ENCODE measurements at regions not wholly inside any gene's neighbourhood (a gene's known extent, or its start where the extent isn't known, plus 50 kb on each side); places are given as distances from the start of the nearest gene placed in this dataset.
"Not testable (repeated sequence)": the region's sequence is repeated elsewhere in the genome, so short reads cannot be mapped to it uniquely, and the experiment has no call there.

GRCh38 chr1:98296681-98297080, 364.8 kb upstream of the SNX7 start:
- Histone ChIP-seq H3K4me1 (ENCODE audit: control insufficient read depth, insufficient read depth, low read length) (peaks cover 3% of the 10 kb centered on the region; the same call in 1 of the 2 replicates), H3K9me3 (ENCODE audit: control insufficient read depth, insufficient read depth, low read length) (no peaks in the 10 kb centered on the region), H3K27ac (ENCODE audit: low read depth, low read length) (no peak overlapping the region), H3K36me3 (ENCODE audit: control insufficient read depth, insufficient read depth, low read length) (no peaks in the 10 kb centered on the region), H3K9ac (ENCODE audit: low read depth, low read length) (no peak overlapping the region), H3K27me3 (ENCODE audit: control insufficient read depth, insufficient read depth, low read length) (no peaks in the 10 kb centered on the region), H3K4me3 (ENCODE audit: low read depth, low read length) (no peak overlapping the region)

- Histone ChIP-seq H3K9ac (ENCODE audit: low read depth, low read length) (no peak overlapping the region), H3K27me3 (ENCODE audit: control insufficient read depth, insufficient read depth, low read length) (no peaks in the 10 kb centered on the region)
Measured at GRCh38 chr1:98294127-98294526, 367.4 kb upstream of the SNX7 start.

GRCh38 chr1:98292994-98293393, 368.5 kb upstream of the SNX7 start:
- peaks cover 3% of the 10 kb centered on the region; the same call in 1 of the 2 replicates for H3K4me1 ChIP-seq (ENCODE audit: control insufficient read depth, insufficient read depth, low read length)
- H3K27me3 ChIP-seq (ENCODE audit: control insufficient read depth, insufficient read depth, low read length), result no peaks in the 10 kb centered on the region
- no peak overlapping the region for H3K27ac ChIP-seq (ENCODE audit: low read depth, low read length)
- no peak overlapping the region for H3K4me3 ChIP-seq (ENCODE audit: low read depth, low read length)
- no peak overlapping the region for H3K9ac ChIP-seq (ENCODE audit: low read depth, low read length)
- no peaks in the 10 kb centered on the region for H3K36me3 ChIP-seq (ENCODE audit: control insufficient read depth, insufficient read depth, low read length)
- no peaks in the 10 kb centered on the region for H3K9me3 ChIP-seq (ENCODE audit: control insufficient read depth, insufficient read depth, low read length)

More at GRCh38 chr1:98294127-98294526, 367.4 kb upstream of the SNX7 start:
- no peak overlapping the region for H3K27ac ChIP-seq (ENCODE audit: low read depth, low read length)
- peaks cover 3% of the 10 kb centered on the region; the same call in 1 of the 2 replicates for H3K4me1 ChIP-seq (ENCODE audit: control insufficient read depth, insufficient read depth, low read length)
- H3K36me3 ChIP-seq (ENCODE audit: control insufficient read depth, insufficient read depth, low read length), result no peaks in the 10 kb centered on the region
- H3K9me3 ChIP-seq (ENCODE audit: control insufficient read depth, insufficient read depth, low read length), result no peaks in the 10 kb centered on the region
- no peak overlapping the region for H3K4me3 ChIP-seq (ENCODE audit: low read depth, low read length)

- Histone ChIP-seq H3K4me3 (ENCODE audit: low read depth, low read length) (no peak overlapping the region), H3K27me3 (ENCODE audit: control insufficient read depth, insufficient read depth, low read length) (no peaks in the 10 kb centered on the region), H3K27ac (ENCODE audit: low read depth, low read length) (no peak overlapping the region), H3K9me3 (ENCODE audit: control insufficient read depth, insufficient read depth, low read length) (no peaks in the 10 kb centered on the region), H3K9ac (ENCODE audit: low read depth, low read length) (no peak overlapping the region), H3K4me1 (ENCODE audit: control insufficient read depth, insufficient read depth, low read length) (no peaks in the 10 kb centered on the region), H3K36me3 (ENCODE audit: control insufficient read depth, insufficient read depth, low read length) (no peaks in the 10 kb centered on the region)
Measured at GRCh38 chr1:98289311-98289710, 368.5 kb upstream of the DPYD start.

- no peaks in the 10 kb centered on the region for H3K27me3 ChIP-seq (ENCODE audit: control insufficient read depth, insufficient read depth, low read length)
- no peaks in the 10 kb centered on the region for H3K36me3 ChIP-seq (ENCODE audit: control insufficient read depth, insufficient read depth, low read length)
- H3K9ac ChIP-seq (ENCODE audit: low read depth, low read length), result no peak overlapping the region
- no peaks in the 10 kb centered on the region for H3K9me3 ChIP-seq (ENCODE audit: control insufficient read depth, insufficient read depth, low read length)
- H3K4me3 ChIP-seq (ENCODE audit: low read depth, low read length), result no peak overlapping the region
- no peak overlapping the region for H3K27ac ChIP-seq (ENCODE audit: low read depth, low read length)
- H3K4me1 ChIP-seq (ENCODE audit: control insufficient read depth, insufficient read depth, low read length), result no peaks in the 10 kb centered on the region
Measured at GRCh38 chr1:98288494-98288893, 367.7 kb upstream of the DPYD start.

GRCh38 chr1:98287626-98288025, 366.8 kb upstream of the DPYD start:
- no peaks in the 10 kb centered on the region for H3K36me3 ChIP-seq (ENCODE audit: control insufficient read depth, insufficient read depth, low read length)
- no peak overlapping the region for H3K9ac ChIP-seq (ENCODE audit: low read depth, low read length)
- H3K27ac ChIP-seq (ENCODE audit: low read depth, low read length), result no peak overlapping the region
- no peaks in the 10 kb centered on the region for H3K9me3 ChIP-seq (ENCODE audit: control insufficient read depth, insufficient read depth, low read length)
- H3K4me1 ChIP-seq (ENCODE audit: control insufficient read depth, insufficient read depth, low read length), result no peaks in the 10 kb centered on the region
- H3K4me3 ChIP-seq (ENCODE audit: low read depth, low read length), result no peak overlapping the region
- H3K27me3 ChIP-seq (ENCODE audit: control insufficient read depth, insufficient read depth, low read length), result no peaks in the 10 kb centered on the region

- no peak overlapping the region for H3K27ac ChIP-seq (ENCODE audit: low read depth, low read length)
- H3K9me3 ChIP-seq (ENCODE audit: control insufficient read depth, insufficient read depth, low read length), result no peaks in the 10 kb centered on the region
- H3K9ac ChIP-seq (ENCODE audit: low read depth, low read length), result no peak overlapping the region
- no peak overlapping the region for H3K4me3 ChIP-seq (ENCODE audit: low read depth, low read length)
- no peaks in the 10 kb centered on the region for H3K36me3 ChIP-seq (ENCODE audit: control insufficient read depth, insufficient read depth, low read length)
- no peaks in the 10 kb centered on the region for H3K4me1 ChIP-seq (ENCODE audit: control insufficient read depth, insufficient read depth, low read length)
- no peaks in the 10 kb centered on the region for H3K27me3 ChIP-seq (ENCODE audit: control insufficient read depth, insufficient read depth, low read length)
Measured at GRCh38 chr1:98286656-98287055, 365.8 kb upstream of the DPYD start.

- H3K4me3 ChIP-seq (ENCODE audit: low read depth, low read length); H3K4me1 ChIP-seq (ENCODE audit: control insufficient read depth, insufficient read depth, low read length); H3K27ac ChIP-seq (ENCODE audit: low read depth, low read length); H3K36me3 ChIP-seq (ENCODE audit: control insufficient read depth, insufficient read depth, low read length); H3K9ac ChIP-seq (ENCODE audit: low read depth, low read length); H3K27me3 ChIP-seq (ENCODE audit: control insufficient read depth, insufficient read depth, low read length); H3K9me3 ChIP-seq (ENCODE audit: control insufficient read depth, insufficient read depth, low read length): not testable (repeated sequence)
Measured at GRCh38 chr1:98285286-98285685, 364.5 kb upstream of the DPYD start.

- H3K9ac ChIP-seq (ENCODE audit: low read depth, low read length), result no peak overlapping the region
- H3K4me3 ChIP-seq (ENCODE audit: low read depth, low read length), result no peak overlapping the region
- H3K9me3 ChIP-seq (ENCODE audit: control insufficient read depth, insufficient read depth, low read length), result no peaks in the 10 kb centered on the region
- peaks cover 38% of the 10 kb centered on the region for H3K4me1 ChIP-seq (ENCODE audit: control insufficient read depth, insufficient read depth, low read length)
- no peaks in the 10 kb centered on the region for H3K36me3 ChIP-seq (ENCODE audit: control insufficient read depth, insufficient read depth, low read length)
- H3K27me3 ChIP-seq (ENCODE audit: control insufficient read depth, insufficient read depth, low read length), result no peaks in the 10 kb centered on the region
- no peak overlapping the region for H3K27ac ChIP-seq (ENCODE audit: low read depth, low read length)
Measured at GRCh38 chr1:98280049-98280448, 359.2 kb upstream of the DPYD start.

GRCh38 chr1:98278055-98278454, 357.2 kb upstream of the DPYD start:
- no peaks in the 10 kb centered on the region for H3K36me3 ChIP-seq (ENCODE audit: control insufficient read depth, insufficient read depth, low read length)
- no peak overlapping the region for H3K9ac ChIP-seq (ENCODE audit: low read depth, low read length)
- no peaks in the 10 kb centered on the region for H3K27me3 ChIP-seq (ENCODE audit: control insufficient read depth, insufficient read depth, low read length)
- no peak overlapping the region for H3K4me3 ChIP-seq (ENCODE audit: low read depth, low read length)
- H3K4me1 ChIP-seq (ENCODE audit: control insufficient read depth, insufficient read depth, low read length), result peaks cover 38% of the 10 kb centered on the region
- H3K27ac ChIP-seq (ENCODE audit: low read depth, low read length), result peak overlapping the region; percentile 84
- H3K9me3 ChIP-seq (ENCODE audit: control insufficient read depth, insufficient read depth, low read length), result no peaks in the 10 kb centered on the region

- H3K9ac ChIP-seq (ENCODE audit: low read depth, low read length), result no peak overlapping the region
- H3K36me3 ChIP-seq (ENCODE audit: control insufficient read depth, insufficient read depth, low read length), result no peaks in the 10 kb centered on the region
- no peak overlapping the region for H3K4me3 ChIP-seq (ENCODE audit: low read depth, low read length)
- H3K27me3 ChIP-seq (ENCODE audit: control insufficient read depth, insufficient read depth, low read length), result no peaks in the 10 kb centered on the region
- peaks cover 38% of the 10 kb centered on the region for H3K4me1 ChIP-seq (ENCODE audit: control insufficient read depth, insufficient read depth, low read length)
- no peaks in the 10 kb centered on the region; the same call in 1 of the 2 replicates for H3K9me3 ChIP-seq (ENCODE audit: control insufficient read depth, insufficient read depth, low read length)
- H3K27ac ChIP-seq (ENCODE audit: low read depth, low read length), result peak overlapping the region; percentile 84
Measured at GRCh38 chr1:98277118-98277517, 356.3 kb upstream of the DPYD start.

GRCh38 chr1:98276514-98276913, 355.7 kb upstream of the DPYD start:
- Histone ChIP-seq H3K27ac (ENCODE audit: low read depth, low read length) (peak overlapping the region; percentile 84), H3K4me3 (ENCODE audit: low read depth, low read length) (0 out of 2 replicates have a peak overlapping the region, but pooled peaks have one; percentile 7), H3K36me3 (ENCODE audit: control insufficient read depth, insufficient read depth, low read length) (no peaks in the 10 kb centered on the region), H3K9me3 (ENCODE audit: control insufficient read depth, insufficient read depth, low read length) (no peaks in the 10 kb centered on the region; the same call in 1 of the 2 replicates), H3K27me3 (ENCODE audit: control insufficient read depth, insufficient read depth, low read length) (no peaks in the 10 kb centered on the region), H3K9ac (ENCODE audit: low read depth, low read length) (no peak overlapping the region), H3K4me1 (ENCODE audit: control insufficient read depth, insufficient read depth, low read length) (peaks cover 38% of the 10 kb centered on the region)

All from HUES48 (cell line).